H9 (cell line): ENCODE measurements at regions not wholly inside any gene's neighbourhood (a gene's known extent, or its start where the extent isn't known, plus 50 kb on each side); places are given as distances from the start of the nearest gene placed in this dataset.

Source experiments
- DNase-seq: peaks from one replicate; pipeline ENCODE4 v3.0.0-alpha.2; 2017
- H2AFZ ChIP-seq: one replicate; pipeline ENCODE4 v1.6.1; 2013; ENCODE audit warnings: mild to moderate bottlenecking, low read length, control low read depth, moderate library complexity
- H2AK5ac ChIP-seq: 2 replicates; pipeline ENCODE4 v1.6.1; 2013; ENCODE audit warnings: low read length, control low read depth, mixed read lengths; ENCODE audit not compliant: insufficient read length
- H2BK120ac ChIP-seq: one replicate; pipeline ENCODE4 v1.6.1; 2013; ENCODE audit warnings: low read depth, mild to moderate bottlenecking, low read length, control low read depth, inconsistent platforms; ENCODE audit not compliant: poor library complexity, severe bottlenecking
- H2BK12ac ChIP-seq: 2 replicates; pipeline ENCODE4 v1.6.1; 2013; ENCODE audit warnings: low read length, control low read depth, mixed read lengths, low read depth; ENCODE audit not compliant: insufficient read length
- H2BK15ac ChIP-seq: 2 replicates; pipeline ENCODE4 v1.6.1; 2013; ENCODE audit warnings: low read depth, low read length, control low read depth
- H2BK20ac ChIP-seq: one replicate; pipeline ENCODE4 v1.6.1; 2013; ENCODE audit warnings: low read depth, mild to moderate bottlenecking, low read length, control low read depth, inconsistent platforms; ENCODE audit not compliant: poor library complexity, severe bottlenecking
- H2BK5ac ChIP-seq: 2 replicates; pipeline ENCODE4 v1.6.1; 2013; ENCODE audit warnings: low read length, control low read depth, mixed read lengths; ENCODE audit not compliant: insufficient read length
- H3K14ac ChIP-seq: 2 replicates; pipeline ENCODE4 v1.6.1; 2013; ENCODE audit warnings: low read length, control low read depth; ENCODE audit not compliant: insufficient read depth
- H3K18ac ChIP-seq: 2 replicates; pipeline ENCODE4 v1.6.1; 2013; ENCODE audit warnings: low read depth, mild to moderate bottlenecking, mixed read lengths, low read length, control low read depth; ENCODE audit not compliant: insufficient read length
- H3K23ac ChIP-seq: 2 replicates; pipeline ENCODE4 v1.6.1; 2013; ENCODE audit warnings: low read length, control low read depth, mixed read lengths, low read depth; ENCODE audit not compliant: insufficient read length
- H3K23me2 ChIP-seq: 2 replicates; pipeline ENCODE4 v1.6.1; 2013; ENCODE audit warnings: low read depth, mild to moderate bottlenecking, mixed read lengths, low read length, control low read depth; ENCODE audit not compliant: insufficient read length, poor library complexity, severe bottlenecking
- H3K27ac ChIP-seq: 2 replicates; pipeline ENCODE4 v1.5.1; 2013; ENCODE audit warnings: low read length, control low read depth, mixed read lengths, low read depth; ENCODE audit not compliant: insufficient read length
- H3K27me3 ChIP-seq: 2 replicates; pipeline ENCODE4 v1.6.1; 2013; ENCODE audit warnings: low read length, control low read depth, inconsistent platforms; ENCODE audit not compliant: insufficient read depth
- H3K4ac ChIP-seq: 2 replicates; pipeline ENCODE4 v1.6.1; 2013; ENCODE audit warnings: low read depth, mild to moderate bottlenecking, control low read depth, inconsistent platforms, low read length, moderate library complexity
- H3K4me1 ChIP-seq: 2 replicates; pipeline ENCODE4 v1.6.1; 2013; ENCODE audit warnings: low read length, control low read depth, inconsistent platforms; ENCODE audit not compliant: insufficient read depth
- H3K4me2 ChIP-seq: 2 replicates; pipeline ENCODE4 v1.6.1; 2013; ENCODE audit warnings: low read length, control low read depth, mixed read lengths; ENCODE audit not compliant: insufficient read length, insufficient read depth
- H3K56ac ChIP-seq: 2 replicates; pipeline ENCODE4 v1.6.1; 2013; ENCODE audit warnings: low read depth, mild to moderate bottlenecking, mixed read lengths, low read length, control low read depth; ENCODE audit not compliant: insufficient read length
- H3K79me1 ChIP-seq: 2 replicates; pipeline ENCODE4 v1.6.1; 2013; ENCODE audit warnings: low read depth, mild to moderate bottlenecking, moderate library complexity, low read length, control low read depth, inconsistent platforms; ENCODE audit not compliant: insufficient read depth, poor library complexity, severe bottlenecking
- H3K79me2 ChIP-seq: 2 replicates; pipeline ENCODE4 v1.6.1; 2013; ENCODE audit warnings: low read length, control low read depth, inconsistent platforms; ENCODE audit not compliant: insufficient read depth
- H3K9ac ChIP-seq: 2 replicates; pipeline ENCODE4 v1.6.1; 2013; ENCODE audit warnings: low read length, control low read depth, mixed read lengths; ENCODE audit not compliant: insufficient read length; ENCODE audit errors: extremely low read depth
- H3K9me3 ChIP-seq: one replicate; pipeline ENCODE4 v1.6.1; 2013; ENCODE audit warnings: low read depth, low read length, inconsistent platforms; ENCODE audit not compliant: control insufficient read depth
- H3T11ph ChIP-seq: one replicate; pipeline ENCODE4 v1.6.1; 2013; ENCODE audit warnings: mild to moderate bottlenecking, low read length, control low read depth, inconsistent platforms
- H4K20me1 ChIP-seq: one replicate; pipeline ENCODE4 v1.6.1; 2013; ENCODE audit not compliant: control insufficient read depth, insufficient read length, insufficient read depth
- H4K5ac ChIP-seq: 2 replicates; pipeline ENCODE4 v1.6.1; 2013; ENCODE audit warnings: low read depth, mild to moderate bottlenecking, mixed read lengths, low read length, control low read depth; ENCODE audit not compliant: insufficient read length
- H4K8ac ChIP-seq: replicated peaks from 2 replicates; pipeline ENCODE4 v1.6.1; 2013; ENCODE audit warnings: low read length, control low read depth, mixed read lengths, low read depth; ENCODE audit not compliant: insufficient read length
- H4K91ac ChIP-seq: 2 replicates; pipeline ENCODE4 v1.6.1; 2013; ENCODE audit warnings: low read depth, mild to moderate bottlenecking, moderate library complexity, mixed read lengths, low read length, control low read depth; ENCODE audit not compliant: insufficient read length
- H3K27ac Mint-ChIP-seq, 3 experiments: 2 replicates in 2 of 3; 3 replicates in 1 of 3; pipeline ENCODE4 v1.8.0; 2020 to 2021; ENCODE audit warnings: mixed read lengths in 3 of 3, mild to moderate bottlenecking in 1 of 3, moderate library complexity in 1 of 3
- H3K27me3 Mint-ChIP-seq: 2 replicates; pipeline ENCODE4 v1.8.0; 2021; ENCODE audit warnings: low read depth, mild to moderate bottlenecking, moderate library complexity, mixed read lengths
- H3K36me3 Mint-ChIP-seq, 3 experiments: 2 replicates in 2 of 3; 3 replicates in 1 of 3; pipeline ENCODE4 v1.8.0; 2020 to 2021; ENCODE audit warnings: low read depth in 3 of 3, mixed read lengths in 3 of 3; ENCODE audit not compliant: insufficient read depth in 1 of 3
- H3K4me1 Mint-ChIP-seq, 2 experiments: 2 replicates each; pipeline ENCODE4 v1.8.0; 2020; ENCODE audit warnings: mixed read lengths in 2 of 2
- H3K4me3 Mint-ChIP-seq, 2 experiments: 2 replicates in 1 of 2; 3 replicates in 1 of 2; pipeline ENCODE4 v1.8.0; 2020 to 2021; ENCODE audit warnings: mild to moderate bottlenecking in 2 of 2, mixed read lengths in 2 of 2, moderate library complexity in 1 of 2
- H3K9me3 Mint-ChIP-seq, 2 experiments: 2 replicates in 1 of 2; 3 replicates in 1 of 2; pipeline ENCODE4 v1.8.0; 2020; ENCODE audit warnings: mild to moderate bottlenecking in 2 of 2, mixed read lengths in 2 of 2, moderate library complexity in 1 of 2
- WGBS: extraction: QIAGEN DNeasy Blood & Tissue Kit; methylation state at CpG from one replicate; pipeline ENCODE4 v1.1.7; 2013; ENCODE audit warnings: missing lambda C conversion rate, low lambda C conversion rate, mixed read lengths; ENCODE audit not compliant: insufficient read length; ENCODE audit errors: extremely low coverage; 5-methylcytosine and 5-hydroxymethylcytosine counted together
- TF ChIP-seq, protein P1 (sequence below): fragments of 200-600 bp; sonication (generic); conservative IDR thresholded peaks from 3 replicates; pipeline ENCODE4 v1.8.0; 2021; ENCODE audit warnings: antibody characterized with exemption, mild to moderate bottlenecking

DNA sequence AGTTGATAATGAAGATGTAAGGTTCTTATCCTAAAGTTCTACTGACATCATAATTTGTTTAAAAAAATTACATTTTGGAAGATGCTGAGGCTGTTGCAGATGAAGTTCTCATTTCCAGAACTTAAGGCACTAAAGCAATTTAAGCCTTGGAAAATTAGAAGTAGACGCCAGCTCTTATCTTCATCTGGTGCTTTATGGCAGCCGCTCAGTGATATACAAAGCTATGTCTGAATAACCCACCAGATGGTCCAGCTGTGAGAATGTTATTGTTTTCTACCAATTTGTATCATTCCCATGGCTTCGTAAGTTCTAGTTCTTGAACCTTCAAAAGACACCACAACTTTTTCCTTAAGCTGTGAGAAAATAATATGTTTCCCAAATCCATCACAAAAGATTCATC lies 212.1 kb upstream of the ARID2 start:
- no peak for DNase-seq
- Mint-ChIP-seq H3K4me1 (peaks cover 3 to 4% of the 10 kb centered on the region in 2 experiments; a peak in 1 of 4 replicates), H3K36me3 (peaks cover 0 to 2% (median 1%) of the 10 kb centered on the region in 3 experiments; a peak in 3 of 7 replicates), H3K4me3 (no peak overlapping the region), H3K9me3 (peaks cover 1 to 2% of the 10 kb centered on the region in 2 experiments; a peak in 3 of 5 replicates), H3K27me3 (no peaks in the 10 kb centered on the region), H3K27ac (no peak overlapping the region)
- Histone ChIP-seq H4K91ac (no peak overlapping the region), H4K5ac (no peak overlapping the region), H3K27me3 (no peaks in the 10 kb centered on the region), H2AK5ac (no peak overlapping the region), H2BK20ac (no peak overlapping the region), H3K27ac (no peak overlapping the region), H3K56ac (no peak overlapping the region), H2BK5ac (no peak overlapping the region), H3K79me1 (no peaks in the 10 kb centered on the region), H3K4me1 (no peaks in the 10 kb centered on the region), H2BK120ac (no peak overlapping the region), H3K18ac (no peak overlapping the region), H3T11ph (no peak overlapping the region), H3K9ac (no peak overlapping the region), H3K23ac (no peak overlapping the region), H4K20me1 (no peaks in the 10 kb centered on the region), H3K9me3 (no peaks in the 10 kb centered on the region), H3K14ac (no peak overlapping the region), H2AFZ (no peak overlapping the region), H3K4ac (no peak overlapping the region), H4K8ac (no peak overlapping the region), H2BK15ac (no peak overlapping the region), H3K79me2 (no peaks in the 10 kb centered on the region), H3K4me2 (no peak overlapping the region), H3K23me2 (no peaks in the 10 kb centered on the region), H2BK12ac (no peak overlapping the region)
- WGBS, result no CpG with 5 or more reads among the region's 3 CpGs
- TF ChIP-seq, protein P1, sequence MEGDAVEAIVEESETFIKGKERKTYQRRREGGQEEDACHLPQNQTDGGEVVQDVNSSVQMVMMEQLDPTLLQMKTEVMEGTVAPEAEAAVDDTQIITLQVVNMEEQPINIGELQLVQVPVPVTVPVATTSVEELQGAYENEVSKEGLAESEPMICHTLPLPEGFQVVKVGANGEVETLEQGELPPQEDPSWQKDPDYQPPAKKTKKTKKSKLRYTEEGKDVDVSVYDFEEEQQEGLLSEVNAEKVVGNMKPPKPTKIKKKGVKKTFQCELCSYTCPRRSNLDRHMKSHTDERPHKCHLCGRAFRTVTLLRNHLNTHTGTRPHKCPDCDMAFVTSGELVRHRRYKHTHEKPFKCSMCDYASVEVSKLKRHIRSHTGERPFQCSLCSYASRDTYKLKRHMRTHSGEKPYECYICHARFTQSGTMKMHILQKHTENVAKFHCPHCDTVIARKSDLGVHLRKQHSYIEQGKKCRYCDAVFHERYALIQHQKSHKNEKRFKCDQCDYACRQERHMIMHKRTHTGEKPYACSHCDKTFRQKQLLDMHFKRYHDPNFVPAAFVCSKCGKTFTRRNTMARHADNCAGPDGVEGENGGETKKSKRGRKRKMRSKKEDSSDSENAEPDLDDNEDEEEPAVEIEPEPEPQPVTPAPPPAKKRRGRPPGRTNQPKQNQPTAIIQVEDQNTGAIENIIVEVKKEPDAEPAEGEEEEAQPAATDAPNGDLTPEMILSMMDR, result no peak
